ENCODE measurements at regions not wholly inside any gene's neighbourhood (a gene's known extent, or its start where the extent isn't known, plus 50 kb on each side); places are given as distances from the start of the nearest gene placed in this dataset.

DNA sequence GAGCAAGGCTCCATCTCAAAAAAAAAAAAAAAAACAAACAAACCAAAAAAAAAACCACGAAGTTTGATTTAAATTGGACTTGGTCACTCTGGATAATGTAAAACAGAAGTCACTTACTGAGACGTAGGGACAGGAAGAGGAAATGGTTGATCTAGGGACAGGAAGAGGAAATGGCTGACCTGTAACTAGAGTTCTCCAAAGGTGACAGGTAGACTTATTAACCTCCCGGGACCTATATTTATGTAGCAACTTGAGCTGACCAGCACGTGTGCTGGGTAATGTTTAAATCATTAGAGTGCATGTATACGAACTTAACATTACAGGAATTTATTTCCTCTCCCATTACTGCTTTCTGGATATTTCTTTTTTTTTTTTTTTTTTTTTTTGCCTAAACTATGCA is 81.5 kb upstream of the DHX40 start:
- TF ChIP-seq CTCF (IDR thresholded peaks at IDR 0.05; ENCODE audit: low read length), result no peak
- TF ChIP-seq EZH2 (optimal IDR thresholded peaks at IDR 0.05; ENCODE audit: low read depth, low read length), result no peak
- no peak for TF ChIP-seq EZH2phosphoT487 (IDR thresholded peaks at IDR 0.05; ENCODE audit: low read length)

Data from MM.1S (cell line).